ENCODE measurements at regions not wholly inside any gene's neighbourhood (a gene's known extent, or its start where the extent isn't known, plus 50 kb on each side); places are given as distances from the start of the nearest gene placed in this dataset.

DNA sequence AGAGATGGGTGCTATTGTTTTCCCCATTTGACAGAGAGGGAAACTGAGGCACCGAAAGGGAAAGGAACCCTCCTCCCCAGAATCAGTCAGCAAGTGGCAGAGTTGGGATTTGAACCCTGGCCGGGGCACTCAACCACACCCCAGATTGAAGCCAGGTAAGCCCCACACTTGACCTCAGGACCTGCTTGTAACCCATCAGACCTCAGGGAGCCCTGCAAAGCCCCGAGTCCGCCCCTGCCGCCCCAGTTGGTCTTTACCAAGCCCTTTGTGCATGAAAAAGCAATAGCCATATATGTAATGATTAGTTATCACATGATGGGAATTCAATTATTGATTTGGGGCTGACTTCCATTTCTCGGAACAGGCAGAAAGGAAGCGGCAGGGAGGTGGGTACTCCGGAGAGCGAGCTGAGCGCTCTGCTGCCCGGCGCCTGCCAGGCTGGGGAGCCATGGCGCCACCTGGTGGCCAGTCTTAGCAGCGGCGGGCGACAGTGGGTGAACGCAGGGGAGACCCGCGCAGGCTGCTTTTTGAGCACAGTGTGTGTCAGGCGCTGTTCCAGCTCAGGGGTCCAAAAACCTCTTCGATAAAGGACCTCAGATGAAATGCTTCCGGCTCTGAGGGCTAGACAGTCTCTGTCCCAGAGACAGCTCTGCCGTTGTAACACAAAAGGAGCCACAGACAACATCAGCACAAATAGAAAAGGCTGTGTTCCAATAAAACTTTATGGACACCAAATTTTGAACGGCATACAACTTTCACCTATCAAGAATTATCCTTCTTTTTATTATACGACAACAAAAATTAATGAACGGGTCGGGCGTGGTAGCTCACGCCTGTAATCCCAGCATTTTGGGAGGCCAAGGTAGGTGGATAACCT, 82.9 kb upstream of the CACNA1A start:
- Histone ChIP-seq H3K4me3 (no peak overlapping the region), H3K27me3 (no peaks in the 10 kb centered on the region), H3K4me1 (peaks cover 0 to 6% (median 1%) of the 10 kb centered on the region in 4 donors), H3K27ac (no peak overlapping the region), H3K36me3 (no peaks in the 10 kb centered on the region), H3K9me3 (no peaks in the 10 kb centered on the region)
- ATAC-seq (ENCODE audit: low FRiP score in 2 of 2) (peak in 1 of 2 donors; percentile 91), DNase-seq (peak; percentile 66 to 94)
- 25 to 41% methylated on average over 17 to 29 of the region's 29 CpGs for WGBS, 2 donors
- TF ChIP-seq CTCF (IDR thresholded peaks at IDR 0.05), result peak; percentile 88 to 94 (median 90)
- TF ChIP-seq EP300 (IDR thresholded peaks at IDR 0.05), result no peak

- ATAC-seq (ENCODE audit: low FRiP score in 2 of 2) (no peak), DNase-seq (no peak)
- Histone ChIP-seq H3K4me1 (peaks cover 0 to 6% (median 1%) of the 10 kb centered on the region in 4 donors), H3K4me3 (no peak overlapping the region), H3K27me3 (no peaks in the 10 kb centered on the region), H3K27ac (no peak overlapping the region), H3K36me3 (no peaks in the 10 kb centered on the region), H3K9me3 (no peaks in the 10 kb centered on the region)
- TF ChIP-seq EP300 (IDR thresholded peaks at IDR 0.05) (no peak), POLR2AphosphoS5 (IDR thresholded peaks at IDR 0.05) (no peak), CTCF (IDR thresholded peaks at IDR 0.05) (no peak), POLR2A (IDR thresholded peaks at IDR 0.05) (no peak)
- 68 to 72% methylated on average over 3 of the region's 3 CpGs for WGBS, 2 donors
Measured at GRCh38 chr19:13585512-13585911, 79.2 kb upstream of the CACNA1A start.

- no peak for TF ChIP-seq POLR2AphosphoS5 (IDR thresholded peaks at IDR 0.05)
- no peak for TF ChIP-seq CTCF (IDR thresholded peaks at IDR 0.05)
- WGBS, 2 donors, result 77 to 78% methylated on average over 1 of the region's 1 CpG
- Histone ChIP-seq H3K27ac (no peak overlapping the region), H3K9me3 (peaks cover 0 to 2% (median 0%) of the 10 kb centered on the region in 4 donors), H3K27me3 (no peaks in the 10 kb centered on the region), H3K4me1 (no peaks in the 10 kb centered on the region), H3K36me3 (no peaks in the 10 kb centered on the region), H3K4me3 (no peak overlapping the region)
- no peak for ATAC-seq (ENCODE audit: low FRiP score in 2 of 2)
- DNase-seq, result no peak
Measured at GRCh38 chr19:13583753-13584152, 77.5 kb upstream of the CACNA1A start.

GRCh38 chr19:13583114-13583513, 76.8 kb upstream of the CACNA1A start:
- Histone ChIP-seq H3K27ac (no peak overlapping the region), H3K9me3 (peaks cover 0 to 5% (median 0%) of the 10 kb centered on the region in 4 donors), H3K4me1 (no peaks in the 10 kb centered on the region), H3K27me3 (no peaks in the 10 kb centered on the region), H3K4me3 (no peak overlapping the region), H3K36me3 (no peaks in the 10 kb centered on the region)
- WGBS, 2 donors, result 51 to 59% methylated on average over 3 of the region's 3 CpGs
- no peak for ATAC-seq (ENCODE audit: low FRiP score in 2 of 2)
- TF ChIP-seq POLR2AphosphoS5 (IDR thresholded peaks at IDR 0.05) (no peak), POLR2A (IDR thresholded peaks at IDR 0.05) (no peak)
- DNase-seq, result no peak

DNA sequence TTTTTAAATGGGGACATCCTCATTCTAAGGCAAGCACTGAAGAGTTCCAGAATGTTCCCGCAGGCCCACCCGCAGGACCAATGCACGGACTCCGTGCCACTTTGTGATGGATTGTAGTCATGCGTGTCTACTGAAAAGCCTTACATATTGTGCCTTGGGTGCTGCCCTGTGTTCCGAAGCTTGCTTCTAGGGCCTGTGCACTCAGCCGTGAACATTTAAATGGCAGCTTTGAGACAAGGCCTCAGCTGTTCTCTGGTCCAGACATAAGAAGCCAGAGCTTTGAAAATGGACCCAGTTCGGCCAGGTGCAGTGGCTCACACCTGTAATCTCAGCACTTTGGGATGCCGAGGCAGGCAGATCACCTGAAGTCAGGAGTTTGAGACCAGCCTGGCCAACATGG, 75.3 kb upstream of the CACNA1A start:
- no peak for ATAC-seq (ENCODE audit: low FRiP score in 2 of 2)
- Histone ChIP-seq H3K4me3 (no peak overlapping the region), H3K27me3 (no peaks in the 10 kb centered on the region), H3K9me3 (peaks cover 3 to 13% (median 7%) of the 10 kb centered on the region in 4 donors), H3K4me1 (no peaks in the 10 kb centered on the region), H3K27ac (no peak overlapping the region), H3K36me3 (no peaks in the 10 kb centered on the region)
- 93 to 94% methylated on average over 9 of the region's 9 CpGs for WGBS, 2 donors
- DNase-seq, result no peak
- TF ChIP-seq POLR2A (IDR thresholded peaks at IDR 0.05), result no peak
- no peak for TF ChIP-seq EP300 (IDR thresholded peaks at IDR 0.05)
- no peak for TF ChIP-seq POLR2AphosphoS5 (IDR thresholded peaks at IDR 0.05)
- TF ChIP-seq CTCF (IDR thresholded peaks at IDR 0.05), result no peak
